ENCODE measurements at regions not wholly inside any gene's neighbourhood (a gene's known extent, or its start where the extent isn't known, plus 50 kb on each side); places are given as distances from the start of the nearest gene placed in this dataset.
"Not testable (repeated sequence)": the region's sequence is repeated elsewhere in the genome, so short reads cannot be mapped to it uniquely, and the experiment has no call there.

DNA sequence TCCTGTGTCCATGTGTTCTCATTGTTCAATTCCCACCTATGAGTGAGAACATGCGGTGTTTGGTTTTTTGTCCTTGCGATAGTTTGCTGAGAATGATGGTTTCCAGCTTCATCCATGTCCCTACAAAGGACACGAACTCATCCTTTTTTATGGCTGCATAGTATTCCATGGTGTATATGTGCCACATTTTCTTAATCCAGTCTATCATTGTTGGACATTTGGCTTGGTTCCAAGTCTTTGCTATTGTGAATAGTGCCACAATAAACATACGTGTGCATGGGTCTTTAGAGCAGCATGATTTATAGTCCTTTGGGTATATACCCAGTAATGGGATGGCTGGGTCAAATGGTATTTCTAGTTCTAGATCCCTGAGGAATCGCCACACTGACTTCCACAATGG lies 98.5 kb downstream of the KBTBD2 start:
- TF ChIP-seq, protein P1, sequence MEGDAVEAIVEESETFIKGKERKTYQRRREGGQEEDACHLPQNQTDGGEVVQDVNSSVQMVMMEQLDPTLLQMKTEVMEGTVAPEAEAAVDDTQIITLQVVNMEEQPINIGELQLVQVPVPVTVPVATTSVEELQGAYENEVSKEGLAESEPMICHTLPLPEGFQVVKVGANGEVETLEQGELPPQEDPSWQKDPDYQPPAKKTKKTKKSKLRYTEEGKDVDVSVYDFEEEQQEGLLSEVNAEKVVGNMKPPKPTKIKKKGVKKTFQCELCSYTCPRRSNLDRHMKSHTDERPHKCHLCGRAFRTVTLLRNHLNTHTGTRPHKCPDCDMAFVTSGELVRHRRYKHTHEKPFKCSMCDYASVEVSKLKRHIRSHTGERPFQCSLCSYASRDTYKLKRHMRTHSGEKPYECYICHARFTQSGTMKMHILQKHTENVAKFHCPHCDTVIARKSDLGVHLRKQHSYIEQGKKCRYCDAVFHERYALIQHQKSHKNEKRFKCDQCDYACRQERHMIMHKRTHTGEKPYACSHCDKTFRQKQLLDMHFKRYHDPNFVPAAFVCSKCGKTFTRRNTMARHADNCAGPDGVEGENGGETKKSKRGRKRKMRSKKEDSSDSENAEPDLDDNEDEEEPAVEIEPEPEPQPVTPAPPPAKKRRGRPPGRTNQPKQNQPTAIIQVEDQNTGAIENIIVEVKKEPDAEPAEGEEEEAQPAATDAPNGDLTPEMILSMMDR (conservative IDR thresholded peaks at IDR 0.05): not testable (repeated sequence)
- TF ChIP-seq ZFX (IDR thresholded peaks at IDR 0.05): not testable (repeated sequence)
